ENCODE measurements at regions not wholly inside any gene's neighbourhood (a gene's known extent, or its start where the extent isn't known, plus 50 kb on each side); places are given as distances from the start of the nearest gene placed in this dataset.
A peak's percentile ranks its signal among the peaks of the same experiment; 100 is the strongest.

DNA sequence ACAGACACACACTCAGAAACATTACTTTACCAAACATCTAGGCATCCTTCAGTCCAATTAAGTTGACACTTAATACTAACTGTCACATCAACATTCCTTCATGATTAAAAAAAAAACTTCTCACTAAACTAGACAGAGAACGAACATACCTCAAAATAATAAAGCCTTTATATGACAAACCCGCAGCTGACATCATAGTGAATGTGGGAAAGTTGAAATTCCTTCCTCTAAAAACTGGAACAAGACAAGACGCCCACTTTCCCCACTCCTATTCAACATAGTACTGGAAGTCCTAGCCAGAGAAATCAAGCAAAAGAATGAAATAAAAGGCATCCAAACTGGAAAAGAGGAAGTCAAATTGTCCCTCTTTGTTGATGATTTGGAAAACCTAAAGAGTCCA is 96.9 kb upstream of the PPP1R9A start:
- DNase-seq (ENCODE audit: low read depth): no peak

DNA sequence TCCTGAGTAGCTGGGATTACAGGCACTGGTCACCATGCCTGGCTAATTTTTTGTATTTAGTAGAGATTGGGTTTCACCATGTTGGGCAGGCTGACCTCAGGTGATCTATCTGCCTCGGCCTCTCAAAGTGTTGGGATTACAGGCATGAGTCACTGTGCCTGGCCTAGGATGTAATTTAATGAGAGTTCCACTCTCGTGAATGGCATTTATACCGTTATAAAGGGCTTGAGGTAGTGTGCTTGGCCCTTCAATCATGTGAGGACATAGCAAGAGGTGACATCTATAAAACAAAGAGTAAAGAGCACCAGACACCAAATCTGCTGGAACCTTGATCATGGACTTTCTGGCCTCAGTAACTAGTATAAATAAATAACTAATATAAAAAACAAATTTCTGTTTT is 93.5 kb upstream of the PPP1R9A start:
- no peak for DNase-seq (ENCODE audit: low read depth)

DNA sequence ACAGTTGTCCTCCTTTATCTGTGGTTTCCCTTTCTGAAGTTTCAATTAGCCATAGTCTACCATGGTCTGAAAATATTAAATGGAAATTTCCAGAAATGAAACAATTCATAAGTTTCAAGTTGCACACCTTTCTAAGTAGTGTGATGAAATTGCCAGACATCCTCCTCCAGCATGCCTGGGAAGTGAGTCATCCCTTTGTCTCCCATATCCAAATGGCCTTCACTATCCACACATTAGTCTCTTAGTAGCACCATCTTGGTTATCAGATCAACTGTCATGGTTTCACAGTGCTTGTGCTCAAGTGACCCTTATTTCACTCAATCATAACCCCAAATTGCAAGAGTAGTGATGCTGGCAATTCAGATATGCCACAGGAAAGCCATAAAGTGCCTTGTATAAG is 83.4 kb upstream of the PPP1R9A start:
- peak; percentile 66 for DNase-seq (ENCODE audit: low read depth)

GRCh38 chr7:94829987-94830386 is 77.4 kb upstream of the PPP1R9A start:
- DNase-seq (ENCODE audit: low read depth): no peak

- no peak for DNase-seq (ENCODE audit: low read depth)
Measured at GRCh38 chr7:94832051-94832450, 75.3 kb upstream of the PPP1R9A start.

DNA sequence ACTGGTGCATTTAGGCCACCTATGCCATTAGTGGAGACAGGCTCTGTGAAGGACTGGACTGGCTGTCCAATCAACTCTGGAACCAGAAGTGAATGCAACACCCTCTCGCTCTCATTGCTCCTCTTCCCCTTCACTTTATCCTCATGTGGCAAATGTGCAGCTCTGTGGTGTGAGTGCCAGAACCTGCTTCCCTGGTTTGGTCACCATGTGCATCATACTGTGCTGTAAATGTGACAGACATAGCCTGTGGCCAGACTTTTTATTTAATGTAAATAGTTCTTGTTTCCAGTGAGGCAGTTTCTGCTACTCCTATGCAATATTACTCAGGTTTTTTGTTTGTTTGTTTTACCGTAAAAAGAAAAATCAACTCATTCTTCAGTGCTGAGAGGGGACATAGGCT is 73.0 kb upstream of the PPP1R9A start:
- no peak for DNase-seq (ENCODE audit: low read depth)

- no peak for DNase-seq (ENCODE audit: low read depth)
Measured at GRCh38 chr7:94838717-94839116, 68.7 kb upstream of the PPP1R9A start.

GRCh38 chr7:94843553-94843952 is 63.8 kb upstream of the PPP1R9A start:
- DNase-seq (ENCODE audit: low read depth): no peak

DNA sequence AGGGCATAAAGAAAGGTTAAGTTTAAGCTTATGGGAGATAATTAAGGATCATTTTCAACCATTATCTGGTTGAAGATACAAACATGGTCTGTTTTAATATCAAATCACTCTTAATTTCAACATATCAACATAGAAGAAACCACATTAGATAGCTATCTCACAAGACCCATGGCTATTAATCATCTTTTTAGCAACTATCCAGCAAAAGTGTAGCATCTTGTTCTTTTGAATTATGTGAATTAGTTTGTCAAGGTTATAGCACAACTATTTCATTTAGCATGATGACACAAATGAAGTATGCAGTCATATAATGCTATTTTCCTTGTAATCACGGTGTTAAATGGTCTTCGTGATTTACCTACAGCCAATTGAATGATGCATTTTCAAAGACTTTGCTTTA is 58.9 kb upstream of the PPP1R9A start:
- peak; percentile 53 for DNase-seq (ENCODE audit: low read depth)

GRCh38 chr7:94848992-94849576 is 58.3 kb upstream of the PPP1R9A start:
- no peak for DNase-seq (ENCODE audit: low read depth)

DNA sequence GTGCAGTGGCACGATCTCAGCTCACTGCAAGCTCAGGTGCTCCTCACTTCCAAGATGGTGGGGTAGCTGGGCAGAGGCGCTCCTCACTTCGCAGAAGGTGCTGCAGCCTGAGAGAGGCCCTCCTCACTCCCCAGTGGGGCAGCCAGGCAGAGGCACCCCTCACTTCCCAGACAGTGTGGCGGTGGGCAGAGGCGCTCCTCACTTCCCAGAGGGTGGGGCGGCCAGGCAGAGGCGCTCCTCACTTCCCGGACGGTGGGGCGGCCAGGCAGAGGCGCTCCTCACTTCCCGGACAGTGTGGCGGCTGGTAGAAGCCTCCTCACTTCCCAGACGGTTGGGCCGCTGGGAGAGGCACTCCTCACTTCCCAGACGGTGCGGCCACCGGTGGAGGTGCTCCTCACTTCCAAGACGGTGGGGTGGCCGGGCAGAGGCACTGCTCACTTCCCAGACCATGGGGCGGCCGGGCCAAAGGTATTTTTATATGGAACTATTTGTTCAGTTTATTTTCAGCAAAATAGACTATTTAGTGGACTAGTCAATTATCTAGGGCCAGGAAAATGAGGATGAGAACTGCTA is 57.7 kb upstream of the PPP1R9A start:
- DNase-seq (ENCODE audit: low read depth): no peak

GRCh38 chr7:94855589-94855988 is 51.8 kb upstream of the PPP1R9A start:
- DNase-seq (ENCODE audit: low read depth): no peak

- DNase-seq (ENCODE audit: low read depth): peak; percentile 58
Measured at GRCh38 chr7:94856643-94857042, 50.8 kb upstream of the PPP1R9A start.
